GM21447 (cell line): ENCODE measurements at regions not wholly inside any gene's neighbourhood (a gene's known extent, or its start where the extent isn't known, plus 50 kb on each side); places are given as distances from the start of the nearest gene placed in this dataset.
"Not testable (repeated sequence)": the region's sequence is repeated elsewhere in the genome, so short reads cannot be mapped to it uniquely, and the experiment has no call there.

Experiments used
- ATAC-seq: cut with Tn5 transposase; IDR thresholded peaks from one replicate; pipeline ENCODE4 v1.9.1; 2021; ENCODE audit not compliant: unreplicated experiment

DNA sequence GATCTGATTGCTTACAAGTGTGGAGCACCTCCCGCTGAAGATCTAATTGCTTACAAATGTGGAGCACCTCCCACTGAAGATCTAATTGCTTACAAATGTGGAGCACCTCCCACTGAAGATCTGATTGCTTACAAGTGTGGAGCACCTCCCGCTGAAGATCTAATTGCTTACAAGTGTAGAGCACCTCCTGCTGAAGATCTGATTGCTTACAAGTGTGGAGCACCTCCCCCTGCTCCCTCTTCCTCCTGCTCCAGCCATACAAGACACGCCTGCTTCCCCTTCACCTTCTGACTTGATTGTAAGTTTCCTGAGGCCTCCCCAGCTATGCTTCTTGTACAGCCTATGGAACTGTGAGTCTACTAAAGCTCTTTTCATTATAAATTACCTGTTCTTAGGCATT is 1014.9 kb downstream of the SOCS6 start:
- ATAC-seq: not testable (repeated sequence)

DNA sequence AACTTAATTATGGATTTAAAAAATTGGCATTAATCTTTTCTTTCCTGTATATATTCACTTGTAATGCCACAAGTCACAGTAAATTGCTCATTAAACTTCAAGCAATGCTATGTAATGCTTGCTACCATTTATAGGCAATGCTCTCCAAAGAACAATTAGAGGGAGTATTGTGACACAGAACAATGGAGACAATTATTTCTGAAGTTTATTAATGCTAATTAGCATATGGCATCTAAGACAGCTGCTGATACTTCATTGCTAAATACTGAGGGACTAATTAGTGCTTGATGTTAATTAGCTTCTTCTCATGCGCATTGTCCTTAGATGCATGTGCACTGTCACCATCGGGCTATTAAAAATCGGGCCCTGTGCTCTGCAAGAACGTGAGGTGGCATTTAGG is 1012.8 kb downstream of the SOCS6 start:
- ATAC-seq: no peak

DNA sequence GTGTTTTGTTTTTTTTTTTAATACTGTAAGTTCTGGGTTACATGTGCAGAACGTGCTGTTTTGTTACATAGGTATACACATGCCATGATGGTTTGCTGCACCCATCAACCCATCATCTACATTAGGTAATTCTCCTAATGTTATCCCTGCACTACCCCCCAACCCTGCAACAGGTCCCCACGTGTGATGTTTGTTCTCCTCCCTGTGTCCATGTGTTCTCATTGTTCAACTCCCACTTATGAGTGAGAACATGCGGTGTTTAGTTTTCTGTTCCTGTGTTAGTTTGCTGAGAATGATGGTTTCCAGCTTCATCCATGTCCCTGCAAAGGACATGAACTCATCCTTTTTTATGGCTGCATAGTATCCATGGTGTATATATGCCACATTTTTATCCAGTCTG is 1005.4 kb downstream of the SOCS6 start:
- ATAC-seq: not testable (repeated sequence)

GRCh38 chr18:71293322-71293721 is 1004.5 kb downstream of the SOCS6 start:
- ATAC-seq: no peak

GRCh38 chr18:71287268-71287667 is 998.4 kb downstream of the SOCS6 start:
- ATAC-seq: no peak

GRCh38 chr18:71252351-71252865 is 963.6 kb downstream of the SOCS6 start:
- ATAC-seq: no peak

GRCh38 chr18:71250191-71250590 is 961.3 kb downstream of the SOCS6 start:
- no peak for ATAC-seq

DNA sequence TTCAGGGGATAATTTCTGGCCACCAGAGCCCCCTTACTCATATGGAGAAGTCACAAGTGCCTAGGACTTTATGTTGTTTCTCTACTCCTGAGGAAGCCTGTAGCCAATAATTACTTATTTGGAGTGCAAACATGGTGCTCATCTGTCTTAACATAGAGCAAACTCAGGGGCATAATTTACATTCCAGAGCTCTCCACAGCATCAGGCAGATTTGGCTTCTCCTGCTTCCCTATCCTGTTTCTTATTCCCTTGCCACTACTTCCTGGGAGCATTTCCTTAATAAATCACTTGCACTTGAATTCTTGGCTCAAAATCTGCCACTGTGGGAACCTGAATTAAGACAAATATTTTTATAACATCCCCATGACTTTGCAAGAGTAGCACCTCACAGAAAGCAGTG is 960.9 kb downstream of the SOCS6 start:
- ATAC-seq: no peak

DNA sequence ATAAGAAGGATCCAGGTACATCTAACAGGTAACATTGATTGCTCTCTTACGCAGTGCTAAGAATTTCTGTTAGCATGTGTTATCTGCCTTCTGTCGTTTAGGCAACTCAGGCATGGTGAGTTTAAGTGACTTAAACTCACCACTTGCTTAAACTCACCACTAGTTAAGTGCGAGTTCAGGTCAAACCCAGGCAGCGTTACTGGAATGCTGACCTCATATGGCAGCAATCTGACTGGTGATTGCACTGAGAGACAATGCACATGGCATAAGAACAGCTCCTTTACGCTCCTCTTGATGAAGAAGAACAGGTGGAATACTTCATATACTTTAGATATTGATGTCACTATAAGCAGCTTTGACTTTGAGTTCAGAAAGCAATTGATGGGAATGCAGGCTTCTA is 954.1 kb downstream of the SOCS6 start:
- no peak for ATAC-seq

DNA sequence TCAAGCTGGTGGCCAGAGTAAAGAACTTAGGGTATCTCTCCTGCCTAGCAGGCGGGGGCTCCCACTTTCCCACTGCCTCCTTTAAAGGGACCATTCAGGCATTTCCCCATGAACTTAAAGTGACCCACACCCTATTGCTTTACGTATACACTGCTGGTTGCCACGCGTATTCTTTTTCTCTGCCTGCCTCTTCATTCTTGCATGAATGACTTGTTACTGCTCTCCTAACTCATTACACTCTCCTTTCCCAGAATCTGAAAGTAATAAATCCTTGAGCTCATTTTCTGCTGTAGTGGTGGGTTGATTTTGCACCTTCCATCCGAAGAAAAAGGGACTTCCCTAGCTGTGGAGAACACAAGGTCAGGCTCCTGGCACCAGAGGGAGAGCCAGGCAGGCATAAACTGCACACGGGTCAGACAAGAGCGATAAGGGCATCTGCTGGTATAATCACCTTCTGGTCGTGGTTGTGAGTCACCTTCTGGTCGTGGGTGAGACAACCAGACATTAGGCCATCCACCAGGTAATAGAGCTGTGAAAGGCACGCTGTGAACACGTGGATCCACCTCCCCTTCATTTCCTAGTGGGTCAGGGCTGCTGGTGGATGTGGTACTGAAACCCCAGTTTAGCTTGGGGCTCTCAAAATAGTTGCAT is 950.3 kb downstream of the SOCS6 start:
- ATAC-seq: no peak

DNA sequence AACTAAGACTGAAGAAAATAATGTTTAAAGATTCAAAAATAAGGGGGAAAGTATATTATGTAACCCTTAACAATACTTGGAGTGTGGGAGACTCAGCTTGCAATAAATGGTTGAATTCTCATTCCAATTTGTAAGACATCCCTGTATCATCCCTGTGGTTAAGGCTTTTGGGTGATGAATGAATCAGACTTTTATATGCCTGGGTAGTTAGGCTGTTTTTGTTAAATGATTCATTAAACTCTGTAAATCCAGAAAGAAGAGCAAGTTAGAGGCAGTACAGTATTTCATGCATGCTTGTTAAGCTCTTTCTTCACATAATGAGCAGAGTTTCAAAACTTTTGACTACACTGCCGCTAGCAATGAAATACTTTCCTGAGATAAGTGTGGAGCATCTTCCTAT is 948.8 kb downstream of the SOCS6 start:
- ATAC-seq: no peak

DNA sequence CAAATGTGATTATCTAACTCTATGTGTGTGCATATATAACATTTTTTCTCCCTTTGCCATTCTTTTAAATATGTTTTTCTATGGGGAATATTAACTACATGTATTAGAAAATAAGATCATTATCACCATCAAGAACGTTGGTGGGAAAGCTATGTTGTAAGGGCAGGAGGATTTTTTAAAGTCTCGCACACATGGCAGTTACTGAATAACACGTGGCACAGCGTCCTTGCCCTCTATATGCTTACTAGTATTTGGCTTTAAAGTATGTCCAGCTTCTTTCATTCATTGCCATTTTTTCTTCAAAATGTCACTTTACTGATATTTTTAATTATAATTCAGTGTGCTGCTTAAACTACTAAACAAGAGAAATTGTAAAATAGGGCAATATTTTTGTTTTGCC is 944.3 kb downstream of the SOCS6 start:
- ATAC-seq: no peak

DNA sequence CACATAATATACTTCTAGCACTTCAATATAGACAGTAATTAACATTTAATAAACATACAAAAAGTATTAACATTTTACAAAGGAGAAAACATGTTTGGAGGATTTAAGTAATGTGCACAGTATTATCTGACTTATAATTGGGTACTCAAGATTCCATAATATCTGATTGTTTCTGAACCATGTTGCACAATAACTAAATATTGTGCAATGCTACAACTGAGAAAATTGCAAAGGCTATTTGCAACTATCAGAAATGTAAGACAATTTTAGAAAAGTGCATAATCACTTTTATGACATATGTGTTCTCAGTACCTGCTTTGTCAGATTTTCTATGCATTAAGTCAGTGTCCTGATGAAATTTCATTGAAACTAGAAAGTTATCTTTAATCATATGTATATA is 934.6 kb downstream of the SOCS6 start:
- ATAC-seq: no peak

DNA sequence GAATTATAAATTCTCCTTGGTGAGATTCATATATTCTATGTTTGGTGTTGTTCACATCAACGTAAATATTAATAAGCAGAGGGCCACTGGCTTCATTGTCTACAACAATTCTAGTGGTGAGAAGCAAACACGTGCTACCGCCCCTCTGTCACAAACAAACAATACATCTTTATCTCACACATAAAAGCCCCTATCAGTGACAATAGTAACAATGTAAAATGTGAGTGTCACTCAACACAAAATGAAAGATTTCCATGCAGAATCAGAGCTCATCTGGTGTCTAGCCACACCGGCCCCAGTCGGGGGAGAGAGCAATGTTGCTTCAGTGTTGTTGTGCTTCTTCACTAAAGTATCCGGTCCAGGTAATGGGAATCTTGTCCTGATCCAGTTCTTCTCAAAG is 932.6 kb downstream of the SOCS6 start:
- ATAC-seq: no peak

- not testable (repeated sequence) for ATAC-seq
These were observed 923.9 kb downstream of the SOCS6 start for GRCh38 chr18:71212739-71213138.

GRCh38 chr18:71212222-71212621 is 923.4 kb downstream of the SOCS6 start:
- no peak for ATAC-seq

DNA sequence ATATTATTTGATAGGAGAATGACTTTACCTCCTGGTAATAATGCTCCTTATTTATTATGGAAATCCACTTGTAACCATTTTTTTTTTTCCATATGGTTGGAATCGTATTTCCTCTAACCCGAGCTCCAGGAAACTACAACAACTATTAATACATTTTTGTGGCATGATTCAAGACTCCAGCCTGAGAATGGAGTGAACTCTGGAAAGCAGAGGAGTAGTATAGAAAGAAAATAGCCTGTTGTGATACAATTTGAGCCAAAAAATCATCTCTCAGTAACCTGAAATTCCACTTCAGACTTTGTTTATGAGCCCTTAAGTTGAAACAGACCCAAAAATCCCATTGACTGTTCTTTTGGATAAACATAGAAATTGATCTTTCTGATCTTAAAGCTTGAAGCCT is 921.1 kb downstream of the SOCS6 start:
- ATAC-seq: no peak

GRCh38 chr18:71194438-71194837 is 905.6 kb downstream of the SOCS6 start:
- no peak for ATAC-seq

DNA sequence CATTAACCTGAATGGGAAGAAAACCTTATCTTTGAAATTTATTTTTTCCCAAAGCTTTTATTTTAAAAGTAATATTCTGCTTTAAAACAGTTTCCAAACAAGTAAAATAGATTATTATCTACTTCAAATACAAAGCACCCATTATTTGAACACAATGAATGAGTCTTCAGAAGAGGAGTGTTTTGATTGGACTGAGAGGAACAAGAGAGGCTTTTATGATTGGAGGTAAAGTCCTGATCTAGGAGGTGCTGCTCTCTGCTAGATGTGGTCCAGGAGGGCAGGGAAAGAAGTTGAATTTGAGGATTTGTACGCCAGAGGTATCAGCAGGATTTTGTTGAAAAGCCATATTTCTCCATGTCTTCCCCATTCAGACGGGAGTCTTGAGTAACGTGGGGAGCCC is 900.7 kb downstream of the SOCS6 start:
- ATAC-seq: no peak

- no peak for ATAC-seq
These were observed 879.8 kb downstream of the SOCS6 start for GRCh38 chr18:71168557-71169145.

GRCh38 chr18:71136487-71136886 is 847.6 kb downstream of the SOCS6 start:
- no peak for ATAC-seq

DNA sequence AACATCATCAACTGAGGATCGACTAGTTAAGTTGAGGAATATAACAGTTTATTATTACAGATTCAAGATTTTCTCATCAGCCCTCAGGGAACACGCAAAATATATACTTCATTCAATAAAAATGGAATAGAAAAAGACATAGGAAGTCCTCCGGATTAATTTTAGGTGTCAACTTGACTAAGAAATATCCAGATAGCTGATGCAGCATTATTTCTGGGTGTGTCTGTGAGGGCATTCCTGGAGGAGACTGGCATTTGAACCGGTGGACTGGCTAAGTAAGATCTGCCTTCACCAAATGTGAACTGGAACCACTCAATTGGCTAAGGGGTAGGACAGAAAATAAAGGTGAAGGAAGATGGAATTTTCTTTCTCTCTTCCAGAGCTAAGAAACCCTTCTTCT is 845.3 kb downstream of the SOCS6 start:
- ATAC-seq: no peak

DNA sequence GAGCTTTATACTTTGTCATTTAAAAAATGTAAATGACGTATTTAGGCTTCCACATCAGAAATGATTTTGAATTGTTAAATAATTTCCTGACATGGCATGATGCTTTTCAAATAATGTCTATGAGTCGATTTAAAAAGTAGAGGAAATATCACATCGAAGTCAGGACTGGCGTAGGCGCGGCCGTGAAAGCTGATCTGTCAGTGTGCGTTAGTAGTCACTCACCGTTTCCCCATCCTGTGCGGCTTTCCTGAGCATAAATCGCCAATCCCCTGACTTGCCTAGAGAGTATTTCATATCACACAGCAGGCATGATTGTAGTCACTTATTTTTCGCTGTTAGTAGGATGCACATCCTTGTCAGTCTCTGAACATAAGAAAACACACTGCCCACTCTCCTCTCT is 843.1 kb downstream of the SOCS6 start:
- ATAC-seq: no peak
